Endothelial cell of umbilical vein (primary cell): ENCODE measurements at regions not wholly inside any gene's neighbourhood (a gene's known extent, or its start where the extent isn't known, plus 50 kb on each side); places are given as distances from the start of the nearest gene placed in this dataset.

Source experiments
- CTCF ChIP-seq, 2 donors: IDR thresholded peaks; 1 replicate in 1 of 2; 2 replicates in 1 of 2; pipeline ENCODE4 v1.5.1; 2011; ENCODE audit warnings: low read length in 2 of 2, mild to moderate bottlenecking in 2 of 2, moderate library complexity in 2 of 2, control low read depth in 1 of 2, inconsistent platforms in 1 of 2, low read depth in 1 of 2; ENCODE audit not compliant: insufficient read depth in 1 of 2; ENCODE audit errors: extremely low read depth in 1 of 2
- EZH2 ChIP-seq: IDR thresholded peaks from 2 replicates; pipeline ENCODE4 v1.6.1; 2012; ENCODE audit warnings: borderline replicate concordance, low read depth, mild to moderate bottlenecking, moderate library complexity, low read length, inconsistent platforms; ENCODE audit not compliant: severe bottlenecking
- GATA2 ChIP-seq: IDR thresholded peaks from 2 replicates; pipeline ENCODE4 v1.7.0; 2011; ENCODE audit warnings: low read depth, mild to moderate bottlenecking, moderate library complexity, mixed read lengths, low read length; ENCODE audit not compliant: insufficient read length, insufficient read depth
- JUN ChIP-seq: IDR thresholded peaks from 2 replicates; pipeline ENCODE4 v1.6.1; 2011; ENCODE audit warnings: borderline replicate concordance, low read depth; ENCODE audit not compliant: insufficient read length, insufficient read depth
- MAX ChIP-seq: IDR thresholded peaks from 2 replicates; pipeline ENCODE4 v1.6.1; 2011; ENCODE audit not compliant: insufficient read depth, insufficient read length
- MYC ChIP-seq: IDR thresholded peaks from one replicate; pipeline ENCODE4 v1.6.1; 2011; ENCODE audit warnings: mild to moderate bottlenecking, low read depth, low read length
- POLR2A ChIP-seq: IDR thresholded peaks from 2 replicates; pipeline ENCODE4 v1.6.1; 2012; ENCODE audit warnings: low read depth, mild to moderate bottlenecking, control low read depth, low read length
- POLR2AphosphoS5 ChIP-seq: IDR thresholded peaks from 2 replicates; pipeline ENCODE4 v1.6.1; 2012; ENCODE audit warnings: low read depth, mild to moderate bottlenecking, control low read depth, low read length, moderate library complexity; ENCODE audit not compliant: insufficient read depth

- TF ChIP-seq EZH2: no peak
- TF ChIP-seq CTCF (IDR thresholded peaks at IDR 0.05; ENCODE audit: extremely low read depth in 1 of 2, insufficient read depth in 1 of 2, low read depth in 1 of 2, low read length in 2 of 2): no peak
- TF ChIP-seq POLR2A: no peak
- no peak for TF ChIP-seq GATA2
- no peak for TF ChIP-seq POLR2AphosphoS5
- no peak for TF ChIP-seq MAX
- TF ChIP-seq JUN: no peak
- TF ChIP-seq MYC: no peak
These were observed 828.4 kb downstream of the TLR4 start for GRCh38 chr9:118532592-118532991.
